ENCODE measurements at regions not wholly inside any gene's neighbourhood (a gene's known extent, or its start where the extent isn't known, plus 50 kb on each side); places are given as distances from the start of the nearest gene placed in this dataset.

- TF ChIP-seq, protein P1, sequence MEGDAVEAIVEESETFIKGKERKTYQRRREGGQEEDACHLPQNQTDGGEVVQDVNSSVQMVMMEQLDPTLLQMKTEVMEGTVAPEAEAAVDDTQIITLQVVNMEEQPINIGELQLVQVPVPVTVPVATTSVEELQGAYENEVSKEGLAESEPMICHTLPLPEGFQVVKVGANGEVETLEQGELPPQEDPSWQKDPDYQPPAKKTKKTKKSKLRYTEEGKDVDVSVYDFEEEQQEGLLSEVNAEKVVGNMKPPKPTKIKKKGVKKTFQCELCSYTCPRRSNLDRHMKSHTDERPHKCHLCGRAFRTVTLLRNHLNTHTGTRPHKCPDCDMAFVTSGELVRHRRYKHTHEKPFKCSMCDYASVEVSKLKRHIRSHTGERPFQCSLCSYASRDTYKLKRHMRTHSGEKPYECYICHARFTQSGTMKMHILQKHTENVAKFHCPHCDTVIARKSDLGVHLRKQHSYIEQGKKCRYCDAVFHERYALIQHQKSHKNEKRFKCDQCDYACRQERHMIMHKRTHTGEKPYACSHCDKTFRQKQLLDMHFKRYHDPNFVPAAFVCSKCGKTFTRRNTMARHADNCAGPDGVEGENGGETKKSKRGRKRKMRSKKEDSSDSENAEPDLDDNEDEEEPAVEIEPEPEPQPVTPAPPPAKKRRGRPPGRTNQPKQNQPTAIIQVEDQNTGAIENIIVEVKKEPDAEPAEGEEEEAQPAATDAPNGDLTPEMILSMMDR (conservative IDR thresholded peaks at IDR 0.05; ENCODE audit: low read length): no peak
- TF ChIP-seq EZH2phosphoT487 (IDR thresholded peaks at IDR 0.05; ENCODE audit: borderline replicate concordance): no peak
Measured at GRCh38 chr9:135287627-135288026, 192.0 kb upstream of the PPP1R26 start.

Data from Loucy (cell line).